Left lung (tissue), 4 donors: ENCODE measurements at regions not wholly inside any gene's neighbourhood (a gene's known extent, or its start where the extent isn't known, plus 50 kb on each side); places are given as distances from the start of the nearest gene placed in this dataset.

Experiments used
- ATAC-seq: fragments of 200-7000 bp; cut with Tn5 transposase; one replicate; pipeline ENCODE4 v1.9.1; 2020; ENCODE audit warnings: moderate library complexity
- DNase-seq, 4 donors: peaks; one replicate each; pipeline ENCODE4 v3.0.0-alpha.2; 2013 to 2020
- H3K27ac ChIP-seq, 2 donors: fragments of 200-600 bp; sonication (generic) in 1 of 2; one replicate each; pipeline versions ENCODE4 v1.5.0 to v1.8.0; 2020 to 2021
- H3K27me3 ChIP-seq, 2 donors: fragments of 200-600 bp; sonication (generic) in 1 of 2; one replicate each; pipeline versions ENCODE4 v1.5.0 to v1.8.0; 2020 to 2021
- H3K36me3 ChIP-seq, 2 donors: fragments of 200-600 bp; sonication (generic) in 1 of 2; one replicate each; pipeline versions ENCODE4 v1.5.0 to v1.8.0; 2020 to 2021
- H3K4me1 ChIP-seq, 2 donors: fragments of 200-600 bp; one replicate each; pipeline ENCODE4 v1.8.0; 2021
- H3K4me3 ChIP-seq, 2 donors: fragments of 200-600 bp; sonication (generic) in 1 of 2; one replicate each; pipeline versions ENCODE4 v1.5.0 to v1.8.0; 2020 to 2021; ENCODE audit warnings: mild to moderate bottlenecking in 1 of 2
- H3K9me3 ChIP-seq, 2 donors: fragments of 200-600 bp; sonication (generic) in 1 of 2; one replicate each; pipeline versions ENCODE4 v1.5.0 to v1.8.0; 2020 to 2021
- intact Hi-C, 2 donors: fragments of 100-400 bp; cut with DNase I; formaldehyde crosslinking; loops; one replicate each; pipeline versions ENCODE4 v1.11.2 to v1.14.2; 2022
- TF ChIP-seq, protein P1 (sequence below), 2 donors: fragments of 200-600 bp; sonication (generic) in 1 of 2; IDR thresholded peaks; one replicate each; pipeline versions ENCODE4 v1.5.0 to v1.8.0; 2021; ENCODE audit warnings: antibody characterized with exemption in 2 of 2
- donor health status: DM: no; HTN: yes; CAD: no.
- donor health status: DM: no; HTN: no; CAD: no.

DNA sequence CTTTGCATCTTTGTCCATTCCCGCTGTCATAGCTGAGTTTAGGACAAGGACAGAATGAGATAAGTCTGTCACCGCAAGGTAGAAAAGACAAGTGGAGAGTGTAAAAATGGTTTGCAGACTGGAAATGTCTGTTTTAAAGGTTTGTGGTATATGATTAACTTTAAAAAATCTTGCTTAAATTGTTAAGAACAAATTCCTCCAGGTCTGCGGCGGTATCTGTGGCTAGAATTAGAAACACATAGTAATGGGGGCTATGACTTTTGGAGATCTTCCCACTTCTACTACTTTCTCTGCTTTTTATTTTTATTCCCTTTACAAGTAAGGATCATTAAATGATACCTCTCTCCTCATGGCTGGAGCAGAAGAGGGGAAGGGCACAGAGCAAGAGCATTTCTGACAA, 92.2 kb downstream of the MID1IP1 start:
- Histone ChIP-seq H3K9me3 (no peaks in the 10 kb centered on the region), H3K36me3 (no peaks in the 10 kb centered on the region), H3K27me3 (no peaks in the 10 kb centered on the region), H3K27ac (no peak overlapping the region), H3K4me1 (no peaks in the 10 kb centered on the region), H3K4me3 (no peak overlapping the region)
- intact Hi-C loops, result no loop called here
- DNase-seq (no peak), ATAC-seq (no peak)
- TF ChIP-seq, protein P1, sequence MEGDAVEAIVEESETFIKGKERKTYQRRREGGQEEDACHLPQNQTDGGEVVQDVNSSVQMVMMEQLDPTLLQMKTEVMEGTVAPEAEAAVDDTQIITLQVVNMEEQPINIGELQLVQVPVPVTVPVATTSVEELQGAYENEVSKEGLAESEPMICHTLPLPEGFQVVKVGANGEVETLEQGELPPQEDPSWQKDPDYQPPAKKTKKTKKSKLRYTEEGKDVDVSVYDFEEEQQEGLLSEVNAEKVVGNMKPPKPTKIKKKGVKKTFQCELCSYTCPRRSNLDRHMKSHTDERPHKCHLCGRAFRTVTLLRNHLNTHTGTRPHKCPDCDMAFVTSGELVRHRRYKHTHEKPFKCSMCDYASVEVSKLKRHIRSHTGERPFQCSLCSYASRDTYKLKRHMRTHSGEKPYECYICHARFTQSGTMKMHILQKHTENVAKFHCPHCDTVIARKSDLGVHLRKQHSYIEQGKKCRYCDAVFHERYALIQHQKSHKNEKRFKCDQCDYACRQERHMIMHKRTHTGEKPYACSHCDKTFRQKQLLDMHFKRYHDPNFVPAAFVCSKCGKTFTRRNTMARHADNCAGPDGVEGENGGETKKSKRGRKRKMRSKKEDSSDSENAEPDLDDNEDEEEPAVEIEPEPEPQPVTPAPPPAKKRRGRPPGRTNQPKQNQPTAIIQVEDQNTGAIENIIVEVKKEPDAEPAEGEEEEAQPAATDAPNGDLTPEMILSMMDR (IDR thresholded peaks at IDR 0.05), result no peak

DNA sequence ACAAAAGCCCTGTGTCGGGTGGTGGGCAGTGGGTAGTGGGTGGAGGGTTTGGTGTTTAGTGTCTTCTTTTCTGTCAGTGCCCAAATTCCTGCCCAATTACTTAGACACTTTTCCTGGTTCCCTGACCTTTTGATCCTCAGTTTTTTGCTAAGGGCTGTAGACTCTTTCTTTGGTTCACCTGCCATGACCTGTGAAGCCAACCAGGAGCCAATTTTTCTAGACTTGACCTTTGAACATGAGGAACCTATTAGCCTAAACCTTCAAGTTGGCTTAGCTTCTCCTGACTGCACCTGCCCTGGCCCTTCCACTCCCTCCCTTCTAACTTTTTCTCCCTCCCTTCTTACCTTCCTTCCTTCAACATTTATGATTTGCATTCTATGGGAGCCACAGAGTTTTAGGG, 94.5 kb downstream of the MID1IP1 start:
- TF ChIP-seq, protein P1 (IDR thresholded peaks at IDR 0.05), result no peak
- intact Hi-C loops, result no loop called here
- ATAC-seq, result no peak

GRCh38 chrX:38896724-38897298, 95.6 kb downstream of the MID1IP1 start:
- no peaks in the 10 kb centered on the region for H3K36me3 ChIP-seq
- no peak overlapping the region for H3K4me3 ChIP-seq
- no peaks in the 10 kb centered on the region for H3K27me3 ChIP-seq
- H3K4me1 ChIP-seq, result no peaks in the 10 kb centered on the region
- intact Hi-C loops, result no loop called here
- no peak overlapping the region for H3K27ac ChIP-seq
- DNase-seq (no peak), ATAC-seq (no peak)
- H3K9me3 ChIP-seq, result no peaks in the 10 kb centered on the region
- TF ChIP-seq, protein P1 (IDR thresholded peaks at IDR 0.05), result no peak

More for the DNA sequence above, 94.5 kb downstream of the MID1IP1 start:
- Histone ChIP-seq H3K27me3 (no peaks in the 10 kb centered on the region), H3K27ac (no peak overlapping the region), H3K4me1 (no peaks in the 10 kb centered on the region), H3K9me3 (no peaks in the 10 kb centered on the region), H3K36me3 (no peaks in the 10 kb centered on the region), H3K4me3 (no peak overlapping the region)
- no peak for DNase-seq

DNA sequence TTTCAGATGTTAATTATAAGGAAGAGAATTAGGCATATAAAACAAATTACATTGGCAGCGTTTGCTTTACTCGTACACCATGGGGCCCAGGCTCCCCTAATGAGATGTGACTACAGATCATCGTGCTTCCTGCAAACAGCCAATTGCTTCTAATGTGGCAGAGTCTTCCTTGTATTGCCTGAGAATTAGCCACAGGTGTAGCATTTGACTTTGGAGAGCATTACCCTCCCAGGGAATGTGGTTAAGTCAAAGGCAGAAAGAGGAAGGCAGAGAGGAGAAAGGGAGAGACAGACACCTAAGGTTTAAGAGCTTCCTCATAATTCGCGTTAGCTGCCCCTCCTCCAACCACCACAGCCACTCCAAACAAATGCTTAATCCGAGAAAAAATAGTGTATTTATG, 97.0 kb downstream of the MID1IP1 start:
- TF ChIP-seq, protein P1 (IDR thresholded peaks at IDR 0.05), result no peak
- ATAC-seq, result no peak
- Histone ChIP-seq H3K27ac (no peak overlapping the region), H3K4me1 (no peaks in the 10 kb centered on the region), H3K36me3 (no peaks in the 10 kb centered on the region), H3K9me3 (no peaks in the 10 kb centered on the region), H3K27me3 (no peaks in the 10 kb centered on the region), H3K4me3 (no peak overlapping the region)
- no peak for DNase-seq
- intact Hi-C loops, result no loop called here

DNA sequence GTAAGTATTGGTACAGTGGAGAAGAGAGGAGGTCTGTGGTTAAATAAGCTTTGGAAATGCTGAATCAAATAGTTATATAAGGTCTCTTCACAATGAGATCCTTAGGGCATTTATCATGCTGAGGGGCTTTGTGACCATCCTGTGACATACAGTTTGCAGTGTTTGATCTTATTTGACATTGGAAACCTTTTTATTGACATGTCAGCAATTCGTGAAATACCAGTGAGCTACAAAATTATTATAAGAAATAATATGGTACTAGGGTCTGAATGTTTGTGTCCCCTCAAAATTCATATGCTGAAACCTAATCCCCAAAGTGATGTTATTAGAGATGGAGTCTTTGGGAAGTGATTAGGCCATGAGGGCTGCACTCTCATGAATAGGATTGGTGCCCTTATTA, 98.4 kb downstream of the MID1IP1 start:
- H3K4me1 ChIP-seq, result no peaks in the 10 kb centered on the region
- H3K4me3 ChIP-seq, result no peak overlapping the region
- H3K27ac ChIP-seq, result no peak overlapping the region
- ATAC-seq (no peak), DNase-seq (no peak)
- no peaks in the 10 kb centered on the region for H3K9me3 ChIP-seq
- TF ChIP-seq, protein P1 (IDR thresholded peaks at IDR 0.05), result no peak
- H3K27me3 ChIP-seq, result no peaks in the 10 kb centered on the region
- intact Hi-C loops, result no loop called here
- H3K36me3 ChIP-seq, result no peaks in the 10 kb centered on the region
